ENCODE measurements at regions not wholly inside any gene's neighbourhood (a gene's known extent, or its start where the extent isn't known, plus 50 kb on each side); places are given as distances from the start of the nearest gene placed in this dataset.

DNA sequence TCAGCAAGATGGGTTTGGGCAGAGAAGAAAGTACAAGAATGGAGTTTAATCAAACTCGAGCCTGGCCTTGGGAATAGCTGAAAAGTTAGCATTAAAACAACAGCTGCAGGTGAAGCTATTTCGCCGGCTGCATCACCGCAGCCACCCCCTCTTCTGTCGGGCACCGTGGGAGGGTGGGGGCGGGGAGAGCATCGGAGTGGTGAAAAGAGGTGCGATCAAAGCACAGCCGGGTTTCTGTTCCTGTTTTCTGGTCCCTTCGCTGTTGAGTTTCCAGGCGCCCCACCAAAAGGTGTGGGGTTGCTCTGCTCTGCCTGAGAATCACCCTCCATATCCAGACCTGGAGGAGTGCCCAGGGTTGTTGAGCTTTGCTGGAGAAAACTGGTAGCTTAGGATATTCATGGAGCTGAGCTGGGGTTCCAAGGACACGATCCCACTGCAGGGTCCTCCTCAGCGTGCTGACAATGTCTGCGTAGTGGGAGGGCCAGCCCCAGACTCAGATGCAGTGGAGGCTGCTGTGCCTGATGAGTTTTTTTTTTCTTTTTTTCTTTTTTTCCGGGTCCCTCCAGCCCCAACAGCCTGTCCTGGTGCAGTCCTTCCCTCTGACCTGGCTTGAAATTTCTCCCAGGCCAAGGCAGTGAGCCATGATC, 127.5 kb upstream of the C1orf174 start:
- DNase-seq (peak in 1 of 2 donors; percentile 37), ATAC-seq (no peak)
- intact Hi-C loops (cut with DNase I, micrococcal nuclease): no loop called here

DNA sequence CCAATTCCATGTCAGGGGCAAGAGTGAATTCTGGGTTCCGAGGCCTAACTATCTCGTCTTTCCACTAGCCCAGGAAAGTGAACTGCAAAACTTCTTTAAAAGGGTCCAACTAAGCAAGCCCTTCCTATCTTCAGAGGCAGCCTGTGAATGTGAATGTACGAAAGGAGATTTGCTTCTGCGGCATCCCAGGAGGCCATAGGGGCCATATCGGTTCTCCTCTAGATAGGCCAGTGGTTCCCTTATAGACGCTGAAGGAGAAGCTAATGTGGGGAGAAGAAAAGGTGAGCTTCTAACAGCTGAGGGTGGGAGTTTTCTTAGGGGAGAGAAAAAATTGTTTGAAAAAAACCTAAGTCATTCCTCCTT, 128.0 kb upstream of the C1orf174 start:
- ATAC-seq: no peak
- DNase-seq: no peak

DNA sequence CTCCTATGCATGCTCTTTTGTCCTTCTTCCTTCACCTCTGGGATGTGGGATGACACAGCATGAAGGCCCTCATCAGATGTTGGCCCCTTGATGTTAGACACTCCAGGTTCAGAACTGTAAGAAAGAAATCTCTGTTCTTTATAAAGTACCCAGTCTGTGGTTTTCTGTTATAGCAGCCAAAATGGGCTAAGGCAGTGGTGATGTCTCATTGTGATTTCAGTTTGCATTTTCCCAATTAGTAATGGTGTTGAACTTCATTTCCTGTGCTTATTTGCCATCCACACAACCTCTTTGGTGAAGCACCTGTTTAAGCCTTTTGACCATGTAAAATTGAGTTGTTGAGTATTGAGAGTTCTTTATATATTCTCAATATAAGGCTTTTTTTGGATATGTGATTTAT, 129.3 kb upstream of the C1orf174 start:
- intact Hi-C loops (cut with DNase I, micrococcal nuclease): no loop called here
- DNase-seq (no peak), ATAC-seq (no peak)

More for the DNA sequence above, 128.0 kb upstream of the C1orf174 start:
- intact Hi-C loops (cut with DNase I, micrococcal nuclease): no loop called here

DNA sequence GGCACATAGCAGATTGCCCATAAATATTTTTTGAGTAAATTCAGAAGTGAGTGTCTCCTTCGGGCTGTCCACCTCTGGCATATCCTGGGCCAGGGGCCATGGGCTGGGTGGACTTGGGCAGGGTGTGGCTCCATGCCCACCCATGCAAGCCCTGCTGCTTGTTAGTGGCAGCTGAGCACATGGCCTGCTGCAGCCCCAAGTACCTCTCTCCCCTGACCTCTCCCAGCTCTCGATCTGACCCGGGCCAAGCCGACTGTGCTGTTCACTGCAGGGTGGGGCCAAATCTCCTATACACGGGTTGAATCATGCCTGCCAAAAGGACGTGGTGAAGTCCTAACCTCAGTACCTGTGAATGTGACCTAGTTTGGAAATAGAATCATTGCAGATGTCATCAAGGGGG, 132.5 kb upstream of the C1orf174 start:
- intact Hi-C loops (cut with DNase I, micrococcal nuclease): no loop called here
- ATAC-seq: no peak
- no peak for DNase-seq

DNA sequence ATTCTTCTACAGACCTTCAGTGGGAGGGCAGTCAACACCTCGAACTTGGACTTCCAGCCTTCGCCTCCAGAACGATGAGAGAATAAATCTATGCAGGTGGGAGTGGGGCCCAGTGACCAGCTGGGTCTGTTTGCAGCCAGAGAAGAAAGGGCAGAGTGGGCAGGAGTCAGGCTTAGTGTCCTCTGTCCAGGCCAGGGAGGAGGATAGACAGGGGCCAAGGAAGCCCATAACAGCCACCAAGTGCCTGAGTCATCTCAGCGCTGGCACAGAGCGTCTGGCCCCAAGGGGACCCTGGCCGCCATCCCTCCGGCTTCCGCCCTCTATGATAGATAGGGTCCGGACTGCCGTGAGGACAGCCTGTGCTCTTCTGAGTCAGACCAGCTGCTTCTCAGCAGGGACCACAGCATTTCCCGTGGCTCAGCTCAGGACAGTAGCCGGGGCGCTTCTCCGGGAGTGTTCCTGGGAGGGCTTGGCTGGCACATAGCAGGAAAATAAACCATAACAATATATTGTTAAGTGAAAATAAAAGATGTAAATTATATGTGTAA, 133.1 kb upstream of the C1orf174 start:
- DNase-seq: no peak
- intact Hi-C loops (cut with DNase I, micrococcal nuclease): no loop called here
- no peak for ATAC-seq

DNA sequence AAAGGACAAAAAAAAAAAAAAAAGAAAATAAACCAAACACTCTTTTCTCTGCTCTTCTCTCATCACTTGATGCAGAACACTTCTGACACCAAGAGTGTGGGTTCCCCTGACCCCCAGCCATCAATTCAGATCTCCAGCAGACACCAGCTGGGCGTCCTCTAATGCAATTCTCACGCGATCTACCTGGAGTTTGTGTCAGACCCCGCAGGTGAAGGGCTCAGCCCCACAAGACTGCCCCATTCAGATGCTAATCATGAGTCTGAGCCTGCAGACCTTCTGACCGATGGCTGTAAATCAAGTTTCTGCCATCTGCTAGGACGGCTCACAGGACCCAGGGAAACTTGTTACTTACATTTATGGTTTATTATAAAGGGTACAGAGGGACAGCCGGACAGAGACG, 133.6 kb upstream of the C1orf174 start:
- no peak for ATAC-seq
- intact Hi-C loops (cut with DNase I, micrococcal nuclease): no loop called here

DNA sequence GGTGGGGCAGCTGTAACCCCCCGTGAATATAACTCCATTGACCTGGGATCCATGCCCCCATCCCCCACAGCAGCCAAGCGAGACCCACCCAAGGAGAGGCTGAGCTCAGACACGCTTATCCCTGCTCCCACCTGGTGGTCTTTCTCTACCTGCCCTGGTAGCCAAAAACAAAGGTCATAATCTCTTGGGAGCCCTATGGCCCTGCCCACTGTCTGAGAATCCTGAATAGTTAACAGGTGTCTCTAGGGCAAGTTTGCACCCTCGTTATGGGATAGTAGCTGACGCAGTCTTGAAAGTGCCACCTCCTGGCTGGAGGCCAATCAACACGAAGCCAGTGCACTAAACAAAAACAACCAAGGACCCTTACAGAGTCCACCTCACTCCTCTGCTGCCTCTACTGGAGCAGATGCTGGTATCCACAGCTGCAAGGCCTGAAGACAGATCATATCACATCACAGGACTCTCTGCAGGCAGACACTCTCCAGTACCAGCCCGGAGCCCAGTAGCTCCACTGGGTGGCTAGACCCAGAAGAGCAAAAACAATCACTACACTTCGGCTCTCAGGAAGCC, 134.3 kb upstream of the C1orf174 start:
- DNase-seq (no peak), ATAC-seq (no peak)
- intact Hi-C loops (cut with DNase I, micrococcal nuclease): no loop called here

More for the DNA sequence above, 133.6 kb upstream of the C1orf174 start:
- DNase-seq: no peak

DNA sequence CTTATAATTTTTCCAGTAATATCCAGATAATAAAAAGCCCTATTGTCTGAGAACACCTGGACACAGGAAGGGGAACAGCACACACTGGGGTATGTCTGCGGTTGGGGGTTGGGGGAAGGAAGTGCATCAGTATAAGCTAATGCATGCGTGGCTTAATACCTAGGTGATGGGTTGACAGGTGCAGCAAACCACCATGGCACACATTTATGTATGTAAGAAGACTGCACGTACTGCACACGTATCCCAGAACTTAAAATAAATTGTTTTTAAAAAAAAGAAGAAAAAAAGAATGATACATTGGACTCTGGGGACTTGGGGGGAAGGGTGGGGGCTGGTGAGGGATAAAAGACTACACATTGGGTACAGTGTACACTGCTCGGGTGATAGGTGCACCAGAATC, 144.9 kb upstream of the C1orf174 start:
- no peak for ATAC-seq
- no peak for DNase-seq
- intact Hi-C loops (cut with DNase I, micrococcal nuclease): no loop called here

DNA sequence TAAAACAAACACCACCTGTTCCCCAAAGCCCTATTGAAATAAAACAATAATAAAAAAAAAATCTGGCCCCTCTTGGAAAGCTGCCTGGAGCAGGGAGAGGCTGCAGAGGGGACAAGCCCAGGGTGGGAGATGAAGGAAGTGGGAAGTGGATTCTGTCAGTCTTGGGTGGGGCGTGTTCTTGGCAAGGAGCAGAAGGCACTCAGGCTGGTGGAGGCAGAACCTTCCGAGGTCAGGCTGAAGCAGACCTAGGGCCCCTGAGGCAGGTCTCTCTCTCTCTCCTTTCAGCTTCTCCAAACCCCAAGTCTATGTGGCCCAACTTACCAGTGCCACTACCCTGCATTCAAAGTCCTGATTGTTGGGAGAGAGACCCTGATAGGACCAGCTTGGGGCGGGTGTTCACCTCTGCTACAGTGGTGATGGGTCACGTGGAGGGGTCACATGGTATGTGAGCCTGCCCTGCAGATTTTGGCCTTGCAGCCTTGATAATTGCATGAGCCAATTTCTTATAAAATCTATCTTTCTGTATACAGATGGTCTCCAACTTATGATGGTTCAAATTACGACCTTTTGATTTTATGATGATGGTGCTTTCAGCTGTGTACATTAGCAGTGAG, 145.4 kb upstream of the C1orf174 start:
- no peak for DNase-seq
- peak; percentile 46 for ATAC-seq
- intact Hi-C loops (cut with DNase I, micrococcal nuclease): no loop called here

DNA sequence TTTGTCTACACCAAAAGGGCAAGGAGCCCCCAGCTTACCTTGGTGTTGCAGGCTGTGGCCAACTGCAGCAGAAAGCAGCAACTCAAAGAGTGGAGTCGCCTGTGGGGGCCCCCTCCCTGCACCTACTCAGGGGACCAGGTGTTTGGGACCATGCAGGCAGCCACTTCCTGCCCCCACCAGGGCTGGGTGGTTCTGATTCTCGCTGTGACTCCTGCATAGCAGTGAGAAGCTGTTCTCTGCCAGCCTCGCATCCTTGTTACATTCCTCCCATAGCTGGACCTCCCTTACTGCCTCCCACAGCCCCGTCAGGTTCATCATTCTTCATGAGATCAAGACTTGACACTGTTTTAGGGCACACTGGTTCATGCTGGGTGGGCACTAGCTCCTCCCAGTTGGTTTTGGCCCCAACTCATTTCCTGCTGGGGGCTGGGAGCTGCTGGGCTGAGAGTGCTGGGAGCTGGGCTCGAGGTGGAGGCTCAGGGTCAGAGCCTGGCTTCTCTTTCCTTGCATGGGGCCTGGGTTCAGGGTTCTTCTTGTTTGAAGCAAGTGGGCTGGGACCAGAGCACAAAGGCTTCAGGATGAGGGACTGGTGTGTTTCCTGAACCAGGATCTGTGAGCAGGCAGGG, 146.9 kb upstream of the C1orf174 start:
- ATAC-seq: no peak
- intact Hi-C loops (cut with DNase I, micrococcal nuclease): no loop called here
- DNase-seq: no peak

DNA sequence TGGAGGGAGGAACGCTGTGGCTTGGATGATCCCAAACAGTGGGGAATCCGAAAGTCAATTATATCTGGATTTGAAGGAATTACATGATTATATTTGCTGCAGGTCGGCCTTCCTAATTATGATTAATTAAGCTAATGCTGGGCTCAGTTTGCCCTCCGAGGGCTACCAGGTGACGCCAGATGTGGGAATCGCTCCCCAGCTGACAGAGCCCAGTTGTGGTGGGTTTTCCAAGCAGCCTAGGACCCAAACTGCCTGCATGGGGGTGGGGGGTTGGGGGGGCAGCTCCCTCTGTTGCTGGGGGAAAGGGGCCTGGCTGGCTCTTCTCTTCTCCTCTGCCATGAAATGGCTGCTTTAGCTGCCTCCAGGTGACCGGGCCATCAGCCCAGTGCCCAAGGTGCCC, 147.6 kb upstream of the C1orf174 start:
- intact Hi-C loops (cut with DNase I, micrococcal nuclease): no loop called here
- ATAC-seq: no peak
- no peak for DNase-seq

DNA sequence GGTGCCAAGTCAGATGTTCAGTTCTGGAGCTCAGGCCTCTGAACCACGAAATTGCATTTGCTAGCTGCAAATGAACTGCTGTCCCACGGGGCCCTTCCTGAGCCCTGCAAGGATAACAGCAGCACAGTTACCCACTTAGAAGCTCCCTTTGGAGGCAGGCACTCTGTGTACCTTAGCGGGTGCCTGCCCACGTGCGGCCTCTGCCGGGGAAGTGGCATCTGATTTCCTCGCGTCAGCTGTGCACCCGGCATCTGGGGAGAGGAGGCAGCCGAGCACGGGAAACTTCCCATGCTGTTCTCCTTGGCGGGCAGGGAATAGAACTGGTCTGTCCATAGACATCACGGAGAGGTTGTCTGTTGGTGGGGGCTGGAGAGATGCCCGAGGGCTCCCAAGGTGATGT, 148.0 kb upstream of the C1orf174 start:
- intact Hi-C loops (cut with DNase I, micrococcal nuclease): no loop called here
- DNase-seq (no peak), ATAC-seq (no peak)

DNA sequence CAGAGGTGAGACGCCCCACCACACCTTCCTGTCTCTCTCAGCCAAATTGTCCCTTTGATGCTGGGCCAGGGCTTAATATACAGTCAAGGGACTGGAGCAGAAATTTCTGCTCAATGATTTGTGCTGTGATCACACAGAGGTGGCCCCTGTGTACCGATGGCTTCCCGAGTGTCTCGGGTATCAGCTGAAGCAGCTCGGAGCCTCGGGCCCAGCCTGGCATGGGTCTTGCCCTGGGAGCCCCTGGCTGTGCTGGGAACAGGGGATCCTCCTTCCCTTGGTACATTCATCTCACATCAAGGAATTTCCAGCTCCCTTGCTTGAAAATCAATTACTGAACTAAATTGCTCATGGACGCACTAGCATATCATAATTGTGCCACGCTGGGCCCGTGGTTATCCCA, 148.8 kb upstream of the C1orf174 start:
- ATAC-seq (no peak), DNase-seq (no peak)
- intact Hi-C loops (cut with DNase I, micrococcal nuclease): no loop called here

DNA sequence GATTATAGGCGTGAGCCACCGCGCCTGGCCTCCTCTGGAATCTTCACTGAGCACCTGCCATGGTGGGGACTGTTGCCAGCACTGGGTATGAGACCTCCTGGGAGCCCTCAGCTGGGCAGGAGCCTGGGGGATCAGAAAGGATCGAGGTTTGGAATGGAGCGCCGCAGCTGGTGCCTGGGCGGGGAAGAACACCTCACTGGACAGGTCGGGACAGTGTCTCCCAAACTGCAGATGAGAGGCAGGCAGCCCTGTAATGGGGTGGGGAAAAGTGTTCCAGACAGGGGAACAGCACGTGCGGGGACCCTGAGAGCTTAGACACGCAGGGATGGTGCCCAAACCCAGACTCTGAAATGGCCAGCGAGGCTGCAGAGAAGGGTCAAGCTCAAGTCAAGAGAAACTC, 150.9 kb upstream of the C1orf174 start:
- DNase-seq: no peak
- intact Hi-C loops (cut with DNase I, micrococcal nuclease): no loop called here
- no peak for ATAC-seq

DNA sequence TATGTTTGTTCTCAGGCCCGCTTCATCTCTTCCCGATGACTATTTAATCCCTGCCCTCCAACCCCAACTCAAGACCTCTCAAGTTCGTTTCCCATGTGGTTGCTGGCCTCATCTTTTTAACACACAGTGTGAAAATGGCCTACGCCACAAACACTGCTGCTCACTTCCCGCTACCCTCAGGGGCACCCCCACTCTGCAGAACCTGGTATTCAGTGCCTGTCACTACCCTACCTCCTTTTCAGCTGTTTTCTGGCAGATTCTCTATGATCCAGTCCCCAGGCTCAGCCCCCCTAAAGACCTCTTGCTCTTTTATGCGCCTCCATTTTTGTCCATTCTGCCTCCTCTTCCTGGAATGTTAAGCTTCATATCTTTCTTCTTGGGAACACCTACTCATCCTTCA, 152.6 kb upstream of the C1orf174 start:
- intact Hi-C loops (cut with DNase I, micrococcal nuclease): no loop called here
- DNase-seq (no peak), ATAC-seq (no peak)

DNA sequence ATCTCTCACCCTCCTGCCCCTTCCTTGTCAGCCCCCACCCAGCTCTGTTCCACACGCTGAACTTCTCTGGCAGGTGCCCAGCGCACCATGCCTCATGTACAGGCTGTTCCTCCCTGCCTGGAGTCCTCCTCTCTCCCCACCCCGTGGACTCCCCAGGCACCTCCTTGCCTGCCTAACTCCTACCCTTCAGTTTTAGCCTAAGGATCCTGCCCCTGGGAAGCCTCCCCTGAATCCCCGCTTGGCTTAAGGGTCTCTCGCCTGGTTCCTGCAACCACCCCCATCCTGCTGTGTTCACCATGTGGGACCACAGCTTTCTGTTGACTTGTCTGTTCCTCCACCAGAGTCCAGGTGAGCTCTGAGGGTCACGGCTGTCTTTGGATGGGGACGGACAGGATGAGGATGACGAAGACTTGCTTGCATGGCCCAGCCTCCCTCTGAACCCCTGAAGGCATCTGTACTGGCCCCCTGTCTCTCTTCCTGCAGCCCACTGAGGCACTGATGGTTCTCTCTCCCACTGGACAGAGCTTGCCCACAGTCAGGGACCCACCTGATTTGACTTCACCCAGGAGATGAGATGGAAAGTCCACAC, 153.2 kb upstream of the C1orf174 start:
- DNase-seq (no peak), ATAC-seq (no peak)
- intact Hi-C loops (cut with DNase I, micrococcal nuclease): no loop called here

DNA sequence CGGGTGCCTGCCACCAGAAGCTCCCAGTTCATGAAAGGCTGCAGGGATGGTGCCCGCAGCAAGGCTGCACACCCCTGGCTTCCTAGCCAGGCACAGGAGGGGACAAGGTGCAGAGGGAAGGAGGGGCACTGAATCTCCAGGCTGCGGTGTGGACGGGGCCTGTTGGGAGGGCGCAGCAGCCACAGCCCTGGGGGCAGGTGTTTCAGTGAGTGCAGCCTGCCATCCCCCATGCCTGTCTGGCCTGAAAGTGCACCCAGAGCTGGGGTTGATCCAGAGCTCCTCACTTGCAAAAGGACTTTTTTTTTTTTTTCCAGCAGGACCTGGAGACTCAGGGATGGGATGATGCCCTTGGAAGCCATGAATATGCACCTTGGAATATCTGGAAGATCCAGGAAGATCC, 153.7 kb upstream of the C1orf174 start:
- ATAC-seq (no peak), DNase-seq (no peak)
- intact Hi-C loops (cut with DNase I, micrococcal nuclease): no loop called here

DNA sequence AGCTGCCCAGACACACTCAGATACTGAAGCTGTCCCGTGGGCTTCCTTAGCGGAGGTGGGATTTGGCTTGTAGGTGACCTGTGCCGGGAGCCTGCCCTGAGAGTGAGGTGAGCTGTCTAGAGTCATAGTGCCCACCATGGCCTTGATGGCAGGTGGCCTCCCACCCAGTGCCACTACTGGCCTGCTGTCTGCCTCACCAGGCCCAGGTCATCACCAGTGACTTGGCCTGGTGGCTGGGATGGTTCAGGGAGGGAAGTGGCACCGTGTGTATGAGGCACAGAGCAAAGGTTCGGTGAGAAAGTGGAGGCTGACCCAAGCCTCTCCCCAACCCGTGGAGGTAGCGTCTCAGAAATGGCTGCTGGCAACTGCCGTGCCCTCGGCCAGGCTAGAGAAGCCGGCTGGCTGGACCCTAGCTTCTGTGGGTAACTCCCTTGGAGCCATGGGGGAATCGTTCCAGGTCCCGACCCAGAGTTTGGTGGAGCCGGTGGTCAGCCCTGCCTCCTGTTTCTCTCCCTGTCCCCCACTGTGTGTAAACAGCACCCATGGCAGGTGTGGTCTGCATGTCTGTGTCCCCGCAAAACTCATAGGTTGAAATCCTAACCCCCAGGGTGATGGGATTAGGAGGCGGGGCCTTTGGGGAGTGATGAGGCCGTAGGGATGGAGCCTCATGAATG, 155.4 kb upstream of the C1orf174 start:
- no peak for DNase-seq
- no peak for ATAC-seq
- intact Hi-C loops (cut with DNase I, micrococcal nuclease): no loop called here

DNA sequence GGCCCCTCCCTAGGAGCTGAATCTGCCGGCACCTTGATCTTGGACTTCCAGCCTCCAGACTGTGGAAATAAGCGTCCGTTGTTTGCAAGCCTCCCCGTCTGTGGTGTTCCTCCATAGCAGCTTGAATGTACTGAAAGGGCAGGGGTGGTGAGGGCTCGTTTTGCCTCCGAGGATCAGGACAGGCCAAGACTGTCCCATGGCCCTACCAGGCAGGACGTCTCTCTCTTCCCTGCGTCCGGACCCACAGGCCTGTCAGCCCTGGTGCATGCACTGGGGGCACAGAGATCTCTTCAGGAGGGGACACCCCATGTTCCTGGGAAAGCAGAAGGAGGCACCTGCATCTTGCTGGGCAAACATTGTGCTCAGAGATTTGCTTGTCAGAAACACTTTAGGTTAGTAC, 156.3 kb upstream of the C1orf174 start:
- intact Hi-C loops (cut with DNase I, micrococcal nuclease): no loop called here

More for the DNA sequence above, 156.3 kb upstream of the C1orf174 start:
- no peak for DNase-seq
- no peak for ATAC-seq
